K562 (cell line): ENCODE measurements at regions not wholly inside any gene's neighbourhood (a gene's known extent, or its start where the extent isn't known, plus 50 kb on each side); places are given as distances from the start of the nearest gene placed in this dataset.

Experiments
- ATAC-seq: fragments of 200-7000 bp; cut with Tn5 transposase; 3 replicates; pipeline ENCODE4 v1.9.1; 2020; ENCODE audit warnings: moderate library complexity
- BruUV-seq: library from RNA; stranded (reverse); fragments of 400-500 nt; replicated peaks from 2 replicates; lab custom pipeline; 2021; lab: Mats Ljungman, UMichigan
- CTCF ChIA-PET: fragments of 300-600 bp; formaldehyde crosslinking; extraction: SDS; loops from one replicate; lab custom pipeline; 2021; ENCODE audit warnings: low intra/inter-chr PET ratio; lab: Yijun Ruan, JAX
- POLR2A ChIA-PET: fragments of 300-600, 350-650 bp; sonication (Branson Sonifier 250); formaldehyde crosslinking; extraction: SDS; loops from one replicate; lab custom pipeline; 2021; ENCODE audit warnings: antibody characterized with exemption, inconsistent platforms; lab: Yijun Ruan, JAX
- DNase-seq, 4 experiments: peaks; one replicate each; pipeline versions ENCODE4 v3.0.0 to v3.0.0-alpha.2; 2011 to 2018; ENCODE audit warnings: low spot score in 3 of 4, mixed read lengths in 3 of 4; ENCODE audit errors: extremely low read depth in 1 of 4
- FAIRE-seq: peaks from 2 replicates; lab custom pipeline; 2011; peaks lifted over from hg19 to GRCh38; lab: Jason Lieb, UNC
- H2AFZ ChIP-seq: 2 replicates; pipeline ENCODE4 v1.6.0; 2011; ENCODE audit warnings: low read depth, low read length, control low read depth, inconsistent platforms
- H3K27ac ChIP-seq: fragments of 200-600 bp; 3 replicates; pipeline ENCODE4 v1.8.0; 2011; ENCODE audit warnings: low read depth, mild to moderate bottlenecking, control low read depth, inconsistent platforms, low read length, moderate library complexity, mixed read lengths; ENCODE audit errors: extremely low read depth
- H3K27me3 ChIP-seq, 2 experiments: fragments of 300-600 bp in 1 of 2; 2 replicates in 1 of 2; 3 replicates in 1 of 2; pipeline versions ENCODE4 v1.6.0 to v1.8.0; 2011; ENCODE audit warnings: inconsistent platforms in 2 of 2, low read length in 2 of 2, mild to moderate bottlenecking in 1 of 2, mixed read lengths in 1 of 2, moderate library complexity in 1 of 2; ENCODE audit not compliant: control insufficient read depth in 2 of 2, insufficient read depth in 2 of 2
- H3K36me3 ChIP-seq: fragments of 300-600 bp; 3 replicates; pipeline ENCODE4 v1.8.0; 2011; ENCODE audit warnings: mild to moderate bottlenecking, low read length, inconsistent platforms; ENCODE audit not compliant: control insufficient read depth, insufficient read depth
- H3K4me1 ChIP-seq, 2 experiments: fragments of 200-600 bp in 1 of 2; replicated peaks in 1 of 2; 2 replicates in 1 of 2; 3 replicates in 1 of 2; pipeline versions ENCODE4 v1.5.1 to v1.8.0; 2011; ENCODE audit warnings: inconsistent platforms in 2 of 2, low read length in 2 of 2, mild to moderate bottlenecking in 1 of 2, mixed read lengths in 1 of 2, moderate library complexity in 1 of 2; ENCODE audit not compliant: control insufficient read depth in 2 of 2, insufficient read depth in 2 of 2
- H3K4me2 ChIP-seq: 2 replicates; pipeline ENCODE4 v1.6.1; 2011; ENCODE audit warnings: low read length, control low read depth, inconsistent platforms, mixed read lengths; ENCODE audit not compliant: insufficient read depth
- H3K4me3 ChIP-seq: fragments of 200-600 bp; sonication (generic), shearing (Covaris generic); 2 replicates; pipeline ENCODE4 v1.5.1; 2016; ENCODE audit warnings: control low read depth, inconsistent platforms
- H3K79me2 ChIP-seq: fragments of 200-600 bp; 3 replicates; pipeline ENCODE4 v1.8.0; 2011; ENCODE audit warnings: low read length, inconsistent platforms; ENCODE audit not compliant: control insufficient read depth, insufficient read depth
- H3K9ac ChIP-seq, 2 experiments: 2 replicates each; pipeline versions ENCODE4 v1.6.0 to v1.6.1; 2011; ENCODE audit warnings: low read depth in 2 of 2, low read length in 2 of 2, control low read depth in 1 of 2, inconsistent platforms in 1 of 2, mild to moderate bottlenecking in 1 of 2, mixed read lengths in 1 of 2; ENCODE audit not compliant: insufficient read depth in 1 of 2
- H3K9me1 ChIP-seq: one replicate; pipeline ENCODE4 v1.6.0; 2011; ENCODE audit warnings: inconsistent platforms, mild to moderate bottlenecking, low read length, moderate library complexity; ENCODE audit not compliant: control insufficient read depth, insufficient read depth
- H3K9me3 ChIP-seq: replicated peaks from 2 replicates; pipeline ENCODE4 v1.5.1; 2011; ENCODE audit warnings: low read depth, low read length, inconsistent platforms; ENCODE audit not compliant: control insufficient read depth, insufficient read depth
- H4K20me1 ChIP-seq: replicated peaks from 2 replicates; pipeline ENCODE4 v1.6.1; 2011; ENCODE audit warnings: low read length, inconsistent platforms, mixed read lengths; ENCODE audit not compliant: control insufficient read depth, insufficient read depth
- FIP1L1 ChIP-seq: fragments of 200-400 bp; formaldehyde crosslinking; IDR thresholded peaks from 2 replicates; pipeline ENCODE4 v1.6.1; 2018; ENCODE audit warnings: mild to moderate bottlenecking, low read depth, low read length; ENCODE audit not compliant: poor library complexity, severe bottlenecking
- NCOA6 ChIP-seq: fragments of 450-650 bp; IDR thresholded peaks from 2 replicates; pipeline ENCODE4 v1.6.1; 2017; ENCODE audit warnings: mild to moderate bottlenecking
- NFIC ChIP-seq: fragments of 450-650 bp; IDR thresholded peaks from 2 replicates; pipeline ENCODE4 v1.6.1; 2017; ENCODE audit warnings: mild to moderate bottlenecking, inconsistent platforms
- NRF1 ChIP-seq, 2 experiments: fragments of 450-650 bp; IDR thresholded peaks in 1 of 2; conservative IDR thresholded peaks in 1 of 2; 2 replicates each; pipeline ENCODE4 v1.6.1; 2014; ENCODE audit warnings: mild to moderate bottlenecking in 2 of 2
- SMAD2 ChIP-seq: fragments of 150-350 bp; IDR thresholded peaks from 2 replicates; pipeline ENCODE4 v1.6.1; 2014; ENCODE audit warnings: low read depth, mild to moderate bottlenecking, low read length
- SRF ChIP-seq, 2 experiments: fragments of 250-450, 450-650 bp in 1 of 2; sonication (Bioruptor Pico) in 1 of 2; sonication (generic) in 1 of 2; formaldehyde crosslinking; IDR thresholded peaks; 2 replicates each; pipeline versions ENCODE4 v1.5.0 to v1.5.1; 2020 to 2022; ENCODE audit warnings: mild to moderate bottlenecking in 1 of 2, missing genetic modification reagents in 1 of 2
- ZNF146 ChIP-seq: IDR thresholded peaks from one replicate; pipeline ENCODE4 v1.6.1; 2018; ENCODE audit warnings: missing compliant biosample characterization; ENCODE audit not compliant: unreplicated experiment
- ZNF232 ChIP-seq: sonication (generic); formaldehyde crosslinking; IDR thresholded peaks from 2 replicates; pipeline ENCODE4 v1.8.0; 2022; ENCODE audit warnings: mild to moderate bottlenecking, missing genetic modification reagents
- WGBS: fragments of 100-300 bp; shearing (Covaris generic); methylation state at CpG from one replicate; pipeline ENCODE4 v1.1.6; 2016; ENCODE audit warnings: low coverage, mixed read lengths; ENCODE audit not compliant: insufficient coverage; ENCODE audit errors: missing lambda C conversion rate; 5-methylcytosine and 5-hydroxymethylcytosine counted together
- in situ Hi-C: fragments of 300-500 bp; cut with MboI; formaldehyde crosslinking; loops from 4 replicates; pipeline ENCODE4 v1.15.0; 2018; ENCODE audit warnings: inconsistent platforms, mixed read lengths
- intact Hi-C: fragments of 100-400 bp; cut with micrococcal nuclease; formaldehyde crosslinking; loops from 2 replicates; pipeline ENCODE4 v1.14.2; 2022
- TF ChIP-seq, protein P1 (sequence below): fragments of 450-650 bp; IDR thresholded peaks from 2 replicates; pipeline ENCODE4 v1.6.1; 2017; ENCODE audit warnings: antibody characterized with exemption, mild to moderate bottlenecking
- TF ChIP-seq, protein P2 (sequence below): sonication (generic); formaldehyde crosslinking; IDR thresholded peaks from 2 replicates; pipeline ENCODE4 v1.4.0; 2020; ENCODE audit warnings: mild to moderate bottlenecking, missing genetic modification reagents
- TF ChIP-seq, protein P3 (sequence below): IDR thresholded peaks from 3 replicates; pipeline ENCODE4 v1.6.1; 2011; ENCODE audit warnings: borderline replicate concordance, mild to moderate bottlenecking; ENCODE audit not compliant: insufficient read length, insufficient read depth

DNA sequence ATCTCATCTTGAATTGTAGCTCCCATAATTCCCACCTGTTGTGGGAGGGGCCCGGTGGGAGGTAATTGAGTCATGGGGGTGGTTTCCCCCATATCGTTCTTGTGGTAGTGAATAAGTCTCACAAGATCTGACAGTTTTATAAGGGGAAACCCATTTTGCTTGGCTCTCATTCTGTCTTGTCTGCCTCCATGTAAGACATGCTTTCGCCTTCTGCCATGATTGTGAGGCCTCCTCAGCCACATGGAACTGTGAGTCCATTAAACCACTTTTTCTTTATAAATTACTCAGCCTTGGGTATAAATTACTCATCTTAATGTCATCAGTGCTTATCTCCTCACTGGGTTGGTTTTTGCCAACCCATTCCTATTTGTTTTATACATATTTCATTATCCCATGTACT, 142.0 kb upstream of the GMDS start:
- intact Hi-C loops (no loop called here), in situ Hi-C loops (no loop called here)
- ChIA-PET CTCF (no interaction called here), POLR2A (no interaction called here)
- no peaks in the 10 kb centered on the region for H3K79me2 ChIP-seq
- H3K27me3 ChIP-seq: peaks cover 2 to 24% of the 10 kb centered on the region in 2 experiments; a peak in 4 of 5 replicates
- H4K20me1 ChIP-seq: no peaks in the 10 kb centered on the region
- H3K9me3 ChIP-seq: no peaks in the 10 kb centered on the region
- no peak overlapping the region for H2AFZ ChIP-seq
- H3K27ac ChIP-seq: no peak overlapping the region
- H3K4me3 ChIP-seq: no peak overlapping the region
- WGBS: 19% methylated on average over 3 of the region's 3 CpGs
- no peak overlapping the region for H3K9ac ChIP-seq
- H3K9me1 ChIP-seq: no peaks in the 10 kb centered on the region
- H3K4me1 ChIP-seq: no peaks in the 10 kb centered on the region
- TF ChIP-seq, protein P1, sequence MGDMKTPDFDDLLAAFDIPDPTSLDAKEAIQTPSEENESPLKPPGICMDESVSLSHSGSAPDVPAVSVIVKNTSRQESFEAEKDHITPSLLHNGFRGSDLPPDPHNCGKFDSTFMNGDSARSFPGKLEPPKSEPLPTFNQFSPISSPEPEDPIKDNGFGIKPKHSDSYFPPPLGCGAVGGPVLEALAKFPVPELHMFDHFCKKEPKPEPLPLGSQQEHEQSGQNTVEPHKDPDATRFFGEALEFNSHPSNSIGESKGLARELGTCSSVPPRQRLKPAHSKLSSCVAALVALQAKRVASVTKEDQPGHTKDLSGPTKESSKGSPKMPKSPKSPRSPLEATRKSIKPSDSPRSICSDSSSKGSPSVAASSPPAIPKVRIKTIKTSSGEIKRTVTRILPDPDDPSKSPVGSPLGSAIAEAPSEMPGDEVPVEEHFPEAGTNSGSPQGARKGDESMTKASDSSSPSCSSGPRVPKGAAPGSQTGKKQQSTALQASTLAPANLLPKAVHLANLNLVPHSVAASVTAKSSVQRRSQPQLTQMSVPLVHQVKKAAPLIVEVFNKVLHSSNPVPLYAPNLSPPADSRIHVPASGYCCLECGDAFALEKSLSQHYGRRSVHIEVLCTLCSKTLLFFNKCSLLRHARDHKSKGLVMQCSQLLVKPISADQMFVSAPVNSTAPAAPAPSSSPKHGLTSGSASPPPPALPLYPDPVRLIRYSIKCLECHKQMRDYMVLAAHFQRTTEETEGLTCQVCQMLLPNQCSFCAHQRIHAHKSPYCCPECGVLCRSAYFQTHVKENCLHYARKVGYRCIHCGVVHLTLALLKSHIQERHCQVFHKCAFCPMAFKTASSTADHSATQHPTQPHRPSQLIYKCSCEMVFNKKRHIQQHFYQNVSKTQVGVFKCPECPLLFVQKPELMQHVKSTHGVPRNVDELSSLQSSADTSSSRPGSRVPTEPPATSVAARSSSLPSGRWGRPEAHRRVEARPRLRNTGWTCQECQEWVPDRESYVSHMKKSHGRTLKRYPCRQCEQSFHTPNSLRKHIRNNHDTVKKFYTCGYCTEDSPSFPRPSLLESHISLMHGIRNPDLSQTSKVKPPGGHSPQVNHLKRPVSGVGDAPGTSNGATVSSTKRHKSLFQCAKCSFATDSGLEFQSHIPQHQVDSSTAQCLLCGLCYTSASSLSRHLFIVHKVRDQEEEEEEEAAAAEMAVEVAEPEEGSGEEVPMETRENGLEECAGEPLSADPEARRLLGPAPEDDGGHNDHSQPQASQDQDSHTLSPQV: no peak
- no peak for TF ChIP-seq NCOA6
- no peak for TF ChIP-seq SRF (CRISPR knock-in tag; IDR thresholded peaks at IDR 0.05)
- TF ChIP-seq, protein P2, sequence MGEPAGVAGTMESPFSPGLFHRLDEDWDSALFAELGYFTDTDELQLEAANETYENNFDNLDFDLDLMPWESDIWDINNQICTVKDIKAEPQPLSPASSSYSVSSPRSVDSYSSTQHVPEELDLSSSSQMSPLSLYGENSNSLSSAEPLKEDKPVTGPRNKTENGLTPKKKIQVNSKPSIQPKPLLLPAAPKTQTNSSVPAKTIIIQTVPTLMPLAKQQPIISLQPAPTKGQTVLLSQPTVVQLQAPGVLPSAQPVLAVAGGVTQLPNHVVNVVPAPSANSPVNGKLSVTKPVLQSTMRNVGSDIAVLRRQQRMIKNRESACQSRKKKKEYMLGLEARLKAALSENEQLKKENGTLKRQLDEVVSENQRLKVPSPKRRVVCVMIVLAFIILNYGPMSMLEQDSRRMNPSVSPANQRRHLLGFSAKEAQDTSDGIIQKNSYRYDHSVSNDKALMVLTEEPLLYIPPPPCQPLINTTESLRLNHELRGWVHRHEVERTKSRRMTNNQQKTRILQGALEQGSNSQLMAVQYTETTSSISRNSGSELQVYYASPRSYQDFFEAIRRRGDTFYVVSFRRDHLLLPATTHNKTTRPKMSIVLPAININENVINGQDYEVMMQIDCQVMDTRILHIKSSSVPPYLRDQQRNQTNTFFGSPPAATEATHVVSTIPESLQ (CRISPR knock-in tag): no peak
- no peak for TF ChIP-seq ZNF146 (CRISPR knock-in tag)
- no peak for TF ChIP-seq NRF1 (conservative IDR thresholded peaks at IDR 0.05 in 1 of 2, IDR thresholded peaks at IDR 0.05 in 1 of 2)
- no peak for TF ChIP-seq ZNF232 (CRISPR knock-in tag)
- TF ChIP-seq, protein P3, sequence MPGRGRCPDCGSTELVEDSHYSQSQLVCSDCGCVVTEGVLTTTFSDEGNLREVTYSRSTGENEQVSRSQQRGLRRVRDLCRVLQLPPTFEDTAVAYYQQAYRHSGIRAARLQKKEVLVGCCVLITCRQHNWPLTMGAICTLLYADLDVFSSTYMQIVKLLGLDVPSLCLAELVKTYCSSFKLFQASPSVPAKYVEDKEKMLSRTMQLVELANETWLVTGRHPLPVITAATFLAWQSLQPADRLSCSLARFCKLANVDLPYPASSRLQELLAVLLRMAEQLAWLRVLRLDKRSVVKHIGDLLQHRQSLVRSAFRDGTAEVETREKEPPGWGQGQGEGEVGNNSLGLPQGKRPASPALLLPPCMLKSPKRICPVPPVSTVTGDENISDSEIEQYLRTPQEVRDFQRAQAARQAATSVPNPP: no peak
- no peak for TF ChIP-seq NFIC
- TF ChIP-seq FIP1L1: no peak
- no peak for TF ChIP-seq SMAD2
- no peaks in the 10 kb centered on the region for H3K36me3 ChIP-seq
- no TSS peak for BruUV-seq
- no peak overlapping the region for H3K4me2 ChIP-seq
- no peak for DNase-seq
- ATAC-seq: no peak
- FAIRE-seq: no peak
